Stimulated activated CD4-positive, alpha-beta T cell treated with anti-CD3 and anti-CD28 coated beads, Interleukin-12 subunit alpha, Interleukin-12 subunit beta, amount 100 ng/mL, for 24 hours (primary cell): ENCODE measurements at regions not wholly inside any gene's neighbourhood (a gene's known extent, or its start where the extent isn't known, plus 50 kb on each side); places are given as distances from the start of the nearest gene placed in this dataset.

Source experiments
- DNase-seq, 2 experiments: peaks; one replicate each; pipeline ENCODE4 v3.0.0-alpha.2; 2020; ENCODE audit warnings: low read depth in 2 of 2

DNA sequence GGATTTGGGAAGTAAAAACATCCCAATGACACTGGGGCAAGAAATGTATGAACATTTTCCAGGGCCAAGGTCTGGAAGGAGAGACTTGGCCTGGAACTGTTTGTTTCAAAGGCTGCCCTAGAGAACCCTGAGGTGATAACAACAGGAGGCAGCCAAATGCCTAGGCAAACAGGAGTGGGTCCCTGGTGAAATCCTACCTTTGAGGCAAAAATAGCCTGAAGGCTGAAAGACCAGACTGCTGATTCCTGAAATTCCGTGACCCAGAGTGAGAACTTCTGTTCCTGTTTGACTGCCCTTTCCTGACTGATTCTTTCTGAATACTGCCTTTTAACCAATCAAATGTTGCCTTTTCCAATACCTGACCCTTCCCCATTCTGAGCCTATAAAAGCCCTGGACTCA lies 196.4 kb downstream of the NSUN3 start:
- DNase-seq = no peak

DNA sequence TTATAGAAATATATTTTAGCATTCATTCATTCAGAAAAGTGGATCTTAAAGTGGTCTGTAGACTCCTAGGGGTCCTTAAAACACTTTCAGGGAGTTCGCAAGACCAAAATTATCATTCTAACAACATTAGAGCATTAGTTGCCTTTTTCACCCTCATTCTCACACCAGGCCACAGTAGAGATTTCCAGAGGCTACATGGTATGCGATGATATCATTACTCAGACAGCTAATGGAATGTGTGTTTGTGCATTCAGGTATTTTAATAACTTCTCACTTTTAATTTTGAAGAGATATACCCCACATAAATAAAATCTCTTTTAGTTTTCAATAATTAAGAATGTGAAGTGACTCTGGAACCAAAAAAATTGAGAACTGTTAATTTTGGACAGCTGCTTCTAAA lies 206.9 kb downstream of the NSUN3 start:
- no peak for DNase-seq

- DNase-seq = no peak
Measured at GRCh38 chr3:94272016-94272415, 209.2 kb downstream of the NSUN3 start.

GRCh38 chr3:94280958-94281357 lies 218.1 kb downstream of the NSUN3 start:
- DNase-seq = no peak

GRCh38 chr3:94285872-94286271 lies 223.0 kb downstream of the NSUN3 start:
- no peak for DNase-seq

DNA sequence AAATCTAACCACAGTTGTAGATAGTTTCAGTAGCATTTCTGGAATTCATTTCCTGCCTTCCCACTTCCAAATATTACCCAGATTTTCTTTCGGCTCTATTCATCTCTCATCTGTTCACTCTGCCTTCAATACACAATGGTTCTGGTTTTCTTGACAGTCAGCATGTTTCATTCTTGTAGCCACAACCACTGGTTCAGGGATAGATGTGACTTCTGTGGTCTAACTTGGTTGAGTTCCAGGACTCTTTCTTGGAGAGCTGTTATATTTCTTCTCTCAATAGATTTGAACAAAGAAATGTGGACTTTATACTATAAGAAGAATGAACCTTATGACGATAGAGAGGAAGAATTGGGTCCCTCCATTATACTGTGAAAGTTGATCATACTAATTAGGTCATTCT lies 228.8 kb downstream of the NSUN3 start:
- DNase-seq = no peak

GRCh38 chr3:94292151-94292550 lies 229.3 kb downstream of the NSUN3 start:
- DNase-seq = no peak

DNA sequence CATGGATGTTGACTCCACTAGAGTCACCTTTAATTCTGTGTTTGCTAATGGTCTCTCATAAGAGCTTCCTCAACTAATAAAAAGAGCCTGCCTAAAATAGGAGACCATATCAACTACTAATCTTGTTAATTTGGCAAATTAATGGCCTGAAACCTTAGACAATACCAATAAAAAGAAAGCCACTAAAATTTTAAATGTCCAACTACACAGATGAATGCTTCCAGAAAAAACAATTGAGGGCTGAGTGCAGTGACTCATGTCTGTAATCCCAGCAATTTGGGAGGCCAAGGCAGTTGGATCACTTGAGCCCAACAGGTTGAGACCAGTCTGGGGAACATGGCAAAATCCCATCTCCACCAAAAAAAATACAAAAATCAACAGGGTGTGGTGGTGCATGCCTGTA lies 230.9 kb downstream of the NSUN3 start:
- no peak for DNase-seq

DNA sequence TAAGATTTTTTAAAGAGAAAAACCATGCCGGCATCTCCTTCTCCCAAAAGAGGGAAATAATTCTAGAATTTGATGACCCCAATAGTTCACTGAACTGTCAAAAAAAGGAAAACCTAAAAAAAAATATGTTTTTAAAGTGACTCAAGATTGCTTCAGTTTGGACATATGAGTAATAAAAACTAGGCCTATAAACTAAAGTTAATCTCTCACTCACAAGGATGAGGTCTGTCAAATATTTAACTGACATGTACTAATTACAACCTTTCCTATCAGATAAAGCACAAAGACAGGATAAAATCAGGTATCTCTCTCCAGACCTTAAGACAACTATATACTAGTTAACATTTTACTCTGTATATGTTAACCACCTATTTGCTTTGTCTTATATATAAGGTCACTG lies 231.9 kb downstream of the NSUN3 start:
- DNase-seq = no peak

GRCh38 chr3:94299716-94300115 lies 236.9 kb downstream of the NSUN3 start:
- DNase-seq = no peak

GRCh38 chr3:94301366-94301765 lies 238.5 kb downstream of the NSUN3 start:
- no peak for DNase-seq

- DNase-seq = no peak
Measured at GRCh38 chr3:94303266-94303665, 240.4 kb downstream of the NSUN3 start.

DNA sequence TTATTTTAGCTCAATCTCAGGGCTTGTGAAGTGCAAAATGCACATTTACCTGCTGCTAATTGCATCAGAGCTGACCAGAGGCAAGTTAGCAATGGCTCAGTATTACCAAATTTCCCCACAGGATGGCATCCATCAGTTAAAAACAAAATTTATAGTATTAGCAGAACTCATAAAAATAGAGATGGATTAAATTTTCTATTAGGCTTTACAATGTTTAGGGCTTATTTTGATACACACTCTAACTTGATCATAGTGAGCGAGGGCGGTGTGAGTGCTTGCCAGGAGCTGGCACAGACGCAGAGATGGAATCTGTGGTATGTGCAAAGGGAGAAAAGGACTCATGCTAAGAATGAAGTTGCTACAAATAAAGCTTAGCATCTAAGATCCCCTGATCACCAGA lies 241.0 kb downstream of the NSUN3 start:
- DNase-seq = no peak

- no peak for DNase-seq
Measured at GRCh38 chr3:94304954-94305353, 242.1 kb downstream of the NSUN3 start.

GRCh38 chr3:94305835-94306611 lies 243.2 kb downstream of the NSUN3 start:
- DNase-seq = no peak

- no peak for DNase-seq
Measured at GRCh38 chr3:94307588-94307987, 244.7 kb downstream of the NSUN3 start.

GRCh38 chr3:94308767-94309166 lies 245.9 kb downstream of the NSUN3 start:
- no peak for DNase-seq

DNA sequence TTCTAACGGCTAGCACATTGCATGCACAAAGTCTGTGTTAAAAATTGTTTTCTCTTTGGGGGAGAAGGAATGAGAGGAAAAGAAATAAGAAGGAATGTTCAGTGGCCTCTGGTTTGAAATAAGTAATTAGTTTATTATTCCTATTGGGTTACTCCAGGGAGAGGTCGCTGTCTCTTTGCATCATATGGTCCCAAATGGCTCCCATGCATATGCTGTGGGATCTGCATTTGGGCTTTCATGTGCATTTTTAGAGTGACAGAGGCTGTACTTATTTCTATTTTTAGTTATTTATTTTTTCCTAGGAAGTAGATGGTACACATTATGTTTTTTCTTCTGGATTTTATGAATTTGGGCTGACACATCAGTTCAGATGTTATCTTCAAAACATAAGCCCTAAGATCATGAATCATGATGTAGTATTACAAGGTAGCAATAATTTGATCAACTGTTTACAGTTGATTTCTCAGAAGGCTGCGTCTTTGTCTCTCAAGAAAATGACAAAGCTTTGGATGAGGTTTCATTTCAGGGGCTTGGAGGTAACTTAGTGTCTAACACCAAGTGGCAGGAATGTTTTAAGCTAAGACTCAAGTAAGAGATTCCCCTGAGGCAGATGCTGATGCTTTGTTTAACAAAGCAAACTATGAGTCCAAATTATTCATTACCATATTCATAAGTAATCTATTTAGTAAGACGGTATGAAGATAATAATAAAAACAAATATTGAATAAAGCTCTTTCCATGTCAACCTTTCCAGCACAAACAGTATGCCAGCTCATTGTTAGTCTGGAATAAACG lies 247.7 kb downstream of the NSUN3 start:
- DNase-seq = no peak

DNA sequence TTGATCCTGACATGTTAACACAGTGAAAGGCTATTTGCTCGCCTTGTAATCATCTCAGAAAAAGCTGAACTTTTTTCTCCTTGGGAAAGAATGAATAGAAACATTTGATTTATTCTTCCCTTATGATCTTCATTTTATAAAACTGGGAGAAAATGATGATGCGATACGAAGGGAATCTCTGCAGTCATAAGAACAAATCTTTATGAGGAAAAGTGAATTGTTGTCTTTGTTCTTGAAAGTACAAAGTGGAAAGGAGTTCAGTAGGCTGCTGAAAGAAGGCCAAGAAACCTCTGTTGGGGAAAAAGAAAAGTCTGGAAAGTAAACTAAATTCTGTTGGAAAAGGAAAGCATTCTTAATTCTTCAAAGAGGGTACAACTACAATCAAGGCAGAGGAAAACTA lies 248.8 kb downstream of the NSUN3 start:
- DNase-seq = no peak

DNA sequence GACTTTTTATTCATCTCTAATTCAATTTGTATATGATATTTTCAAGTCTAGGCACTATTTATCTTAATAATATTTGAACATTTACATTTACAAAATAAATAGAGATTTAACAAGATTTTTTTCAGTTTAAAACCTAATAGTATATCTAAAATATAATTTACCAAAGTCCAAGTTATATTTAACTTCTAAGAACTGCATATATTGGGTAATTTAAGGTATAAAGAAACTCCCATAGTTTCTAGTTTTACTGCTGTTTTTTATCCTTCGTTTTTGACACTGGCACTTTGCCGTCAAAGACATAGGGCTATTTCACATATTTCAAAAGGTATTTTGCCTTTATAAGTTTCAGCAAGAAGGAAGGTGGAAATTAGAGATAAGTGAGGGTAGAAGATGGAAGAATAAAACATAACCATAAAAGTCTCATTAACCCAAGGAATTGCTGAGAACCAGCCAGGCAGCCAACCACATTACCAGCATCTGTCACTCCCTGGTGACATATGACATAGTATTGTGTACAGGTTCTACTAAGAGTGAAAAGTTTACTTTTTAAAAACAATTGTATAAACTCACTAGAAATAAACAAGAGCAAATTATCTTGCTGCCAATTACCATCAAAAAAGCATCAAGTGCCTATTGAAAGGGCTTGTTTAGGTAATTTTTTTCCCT lies 251.5 kb downstream of the NSUN3 start:
- no peak for DNase-seq

- no peak for DNase-seq
Measured at GRCh38 chr3:94317017-94317416, 254.2 kb downstream of the NSUN3 start.

DNA sequence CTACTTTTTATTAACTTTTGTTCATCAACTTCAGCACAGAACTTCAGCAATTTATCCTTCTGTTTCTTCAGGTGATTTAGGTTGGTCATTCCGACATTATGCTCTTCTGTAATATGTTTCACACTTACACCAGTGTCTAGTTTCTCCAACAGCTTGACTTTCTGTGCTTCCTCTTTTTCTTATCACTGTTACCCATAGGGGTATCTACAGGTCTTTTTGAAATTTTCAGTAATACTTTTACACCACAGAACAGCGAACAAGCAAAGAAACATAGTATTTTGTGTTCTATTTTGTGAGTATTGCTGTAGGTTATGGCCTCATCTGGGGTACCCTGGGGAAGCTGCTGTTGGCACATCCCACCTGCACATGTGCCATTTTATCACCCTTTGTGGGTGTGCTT lies 260.7 kb downstream of the NSUN3 start:
- DNase-seq = no peak

DNA sequence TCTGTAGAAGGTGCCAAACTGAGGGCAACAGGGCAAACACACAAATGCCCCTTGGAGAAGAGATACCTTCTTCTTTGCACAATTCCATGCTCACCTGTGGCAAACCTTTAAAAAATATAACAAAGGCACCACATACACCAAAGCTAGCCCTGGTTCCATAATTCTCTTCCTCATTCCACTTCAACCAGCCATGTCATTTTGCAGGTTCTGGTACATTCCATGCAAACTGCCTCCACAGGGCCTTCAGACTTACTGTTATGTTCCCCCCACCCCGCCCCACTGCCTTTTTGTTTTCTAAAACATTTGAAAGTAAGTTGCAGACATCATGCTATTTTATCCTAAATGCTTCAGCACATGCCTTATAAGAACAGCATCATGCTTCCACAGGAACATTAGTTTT lies 269.0 kb downstream of the NSUN3 start:
- no peak for DNase-seq
